BLaER1 (cell line): ENCODE measurements at regions not wholly inside any gene's neighbourhood (a gene's known extent, or its start where the extent isn't known, plus 50 kb on each side); places are given as distances from the start of the nearest gene placed in this dataset.
"Not testable (repeated sequence)": the region's sequence is repeated elsewhere in the genome, so short reads cannot be mapped to it uniquely, and the experiment has no call there.

Experiments used
- H3K27ac ChIP-seq: shearing (Covaris generic); formaldehyde crosslinking; 2 replicates; pipeline ENCODE4 v1.8.1; 2022
- H3K27me3 ChIP-seq: shearing (Covaris generic); formaldehyde crosslinking; 2 replicates; pipeline ENCODE4 v1.8.1; 2022
- H3K36me3 ChIP-seq: shearing (Covaris generic); formaldehyde crosslinking; 2 replicates; pipeline ENCODE4 v1.8.1; 2022
- H3K4me1 ChIP-seq: shearing (Covaris generic); formaldehyde crosslinking; 2 replicates; pipeline ENCODE4 v1.8.1; 2022
- H3K4me2 ChIP-seq: shearing (Covaris generic); formaldehyde crosslinking; 2 replicates; pipeline ENCODE4 v1.8.1; 2022
- H3K4me3 ChIP-seq: shearing (Covaris generic); formaldehyde crosslinking; 2 replicates; pipeline ENCODE4 v1.8.1; 2022
- H3K9ac ChIP-seq: shearing (Covaris generic); formaldehyde crosslinking; 2 replicates; pipeline ENCODE4 v1.8.1; 2022
- H3K9me3 ChIP-seq: shearing (Covaris generic); formaldehyde crosslinking; 2 replicates; pipeline ENCODE4 v1.8.1; 2022
- H4K20me1 ChIP-seq: shearing (Covaris generic); formaldehyde crosslinking; 2 replicates; pipeline ENCODE4 v1.8.1; 2022
- Cebpa-rat ChIP-seq: shearing (Covaris generic); IDR thresholded peaks from 2 replicates; pipeline ENCODE4 v1.8.1; 2022

GRCh38 chr3:159305017-159305416 lies 503.2 kb downstream of the MFSD1 start:
- no peaks in the 10 kb centered on the region for H3K4me1 ChIP-seq
- no peak overlapping the region for H3K4me3 ChIP-seq
- H3K27ac ChIP-seq, result no peak overlapping the region
- peaks cover 5% of the 10 kb centered on the region; the same call in 1 of the 2 replicates for H3K9me3 ChIP-seq
- no peaks in the 10 kb centered on the region for H4K20me1 ChIP-seq
- no peak for TF ChIP-seq Cebpa-rat
- H3K4me2 ChIP-seq, result no peak overlapping the region
- H3K36me3 ChIP-seq, result no peaks in the 10 kb centered on the region
- no peaks in the 10 kb centered on the region for H3K27me3 ChIP-seq
- no peak overlapping the region for H3K9ac ChIP-seq

- not testable (repeated sequence) for H3K27ac ChIP-seq, H3K4me1 ChIP-seq, H3K4me2 ChIP-seq, H3K4me3 ChIP-seq, H3K9me3 ChIP-seq, H3K36me3 ChIP-seq, H4K20me1 ChIP-seq, H3K27me3 ChIP-seq, H3K9ac ChIP-seq
Measured at GRCh38 chr3:159316706-159317105, 514.9 kb downstream of the MFSD1 start.

GRCh38 chr3:159319156-159319555 lies 517.3 kb downstream of the MFSD1 start:
- H3K4me2 ChIP-seq, result no peak overlapping the region
- no peaks in the 10 kb centered on the region for H3K9me3 ChIP-seq
- no peaks in the 10 kb centered on the region for H4K20me1 ChIP-seq
- no peak overlapping the region for H3K4me3 ChIP-seq
- no peak overlapping the region for H3K9ac ChIP-seq
- H3K36me3 ChIP-seq, result no peaks in the 10 kb centered on the region
- TF ChIP-seq Cebpa-rat, result no peak
- H3K4me1 ChIP-seq, result no peaks in the 10 kb centered on the region
- no peaks in the 10 kb centered on the region for H3K27me3 ChIP-seq
- no peak overlapping the region for H3K27ac ChIP-seq

GRCh38 chr3:159322322-159322939 lies 520.6 kb downstream of the MFSD1 start:
- Histone ChIP-seq H3K9me3 (no peaks in the 10 kb centered on the region), H3K4me3 (no peak overlapping the region), H3K4me2 (no peak overlapping the region), H4K20me1 (no peaks in the 10 kb centered on the region), H3K27ac (no peak overlapping the region), H3K9ac (no peak overlapping the region), H3K27me3 (no peaks in the 10 kb centered on the region), H3K36me3 (no peaks in the 10 kb centered on the region), H3K4me1 (no peaks in the 10 kb centered on the region)
- no peak for TF ChIP-seq Cebpa-rat

GRCh38 chr3:159323848-159324247 lies 522.0 kb downstream of the MFSD1 start:
- Histone ChIP-seq H3K36me3 (no peaks in the 10 kb centered on the region), H3K4me2 (no peak overlapping the region), H3K4me3 (no peak overlapping the region), H4K20me1 (no peaks in the 10 kb centered on the region), H3K9me3 (no peaks in the 10 kb centered on the region), H3K27me3 (no peaks in the 10 kb centered on the region), H3K9ac (no peak overlapping the region), H3K27ac (no peak overlapping the region), H3K4me1 (no peaks in the 10 kb centered on the region)
- no peak for TF ChIP-seq Cebpa-rat

GRCh38 chr3:159326998-159327397 lies 525.1 kb downstream of the MFSD1 start:
- H3K4me3 ChIP-seq, result no peak overlapping the region
- H3K27ac ChIP-seq, result no peak overlapping the region
- H3K4me2 ChIP-seq, result no peak overlapping the region
- no peaks in the 10 kb centered on the region for H3K27me3 ChIP-seq
- TF ChIP-seq Cebpa-rat, result no peak
- H3K36me3 ChIP-seq, result no peaks in the 10 kb centered on the region
- H3K4me1 ChIP-seq, result no peaks in the 10 kb centered on the region
- no peak overlapping the region for H3K9ac ChIP-seq
- no peaks in the 10 kb centered on the region for H4K20me1 ChIP-seq
- H3K9me3 ChIP-seq, result no peaks in the 10 kb centered on the region

GRCh38 chr3:159332535-159333099 lies 530.8 kb downstream of the MFSD1 start:
- Histone ChIP-seq H3K27me3 (no peaks in the 10 kb centered on the region), H3K36me3 (no peaks in the 10 kb centered on the region), H3K27ac (no peak overlapping the region), H3K9me3 (no peaks in the 10 kb centered on the region), H3K4me1 (no peaks in the 10 kb centered on the region), H3K4me2 (no peak overlapping the region), H3K4me3 (no peak overlapping the region), H4K20me1 (no peaks in the 10 kb centered on the region), H3K9ac (no peak overlapping the region)
- TF ChIP-seq Cebpa-rat, result no peak

- Histone ChIP-seq H3K9me3 (peaks cover 10% of the 10 kb centered on the region; the same call in 1 of the 2 replicates), H3K4me1 (no peaks in the 10 kb centered on the region), H3K4me3 (no peak overlapping the region), H3K36me3 (no peaks in the 10 kb centered on the region), H3K4me2 (no peak overlapping the region), H4K20me1 (no peaks in the 10 kb centered on the region), H3K27ac (no peak overlapping the region), H3K27me3 (no peaks in the 10 kb centered on the region), H3K9ac (no peak overlapping the region)
- TF ChIP-seq Cebpa-rat, result no peak
Measured at GRCh38 chr3:159339131-159339530, 537.3 kb downstream of the MFSD1 start.

GRCh38 chr3:159340877-159341500 lies 539.1 kb downstream of the MFSD1 start:
- no peak for TF ChIP-seq Cebpa-rat
- Histone ChIP-seq H3K36me3 (no peaks in the 10 kb centered on the region), H3K4me3 (no peak overlapping the region), H3K4me1 (no peaks in the 10 kb centered on the region), H3K9ac (no peak overlapping the region), H3K9me3 (peaks cover 10% of the 10 kb centered on the region; the same call in 1 of the 2 replicates), H3K4me2 (no peak overlapping the region), H4K20me1 (no peaks in the 10 kb centered on the region), H3K27ac (no peak overlapping the region), H3K27me3 (no peaks in the 10 kb centered on the region)

GRCh38 chr3:159346271-159346903 lies 544.5 kb downstream of the MFSD1 start:
- no peaks in the 10 kb centered on the region; the same call in 1 of the 2 replicates for H3K9me3 ChIP-seq
- no peak for TF ChIP-seq Cebpa-rat
- no peak overlapping the region for H3K9ac ChIP-seq
- no peaks in the 10 kb centered on the region for H3K27me3 ChIP-seq
- no peak overlapping the region for H3K4me3 ChIP-seq
- no peaks in the 10 kb centered on the region for H3K4me1 ChIP-seq
- H3K27ac ChIP-seq, result no peak overlapping the region
- no peak overlapping the region for H3K4me2 ChIP-seq
- H4K20me1 ChIP-seq, result no peaks in the 10 kb centered on the region
- H3K36me3 ChIP-seq, result no peaks in the 10 kb centered on the region
